ENCODE measurements at regions not wholly inside any gene's neighbourhood (a gene's known extent, or its start where the extent isn't known, plus 50 kb on each side); places are given as distances from the start of the nearest gene placed in this dataset.

- TF ChIP-seq ZFP30 (CRISPR knock-in tag; IDR thresholded peaks at IDR 0.05), result no peak
- TF ChIP-seq ZNF70 (CRISPR knock-in tag; IDR thresholded peaks at IDR 0.05), result no peak
- no peak for TF ChIP-seq ZNF8 (CRISPR knock-in tag; IDR thresholded peaks at IDR 0.05)
- no peak for TF ChIP-seq ZNF565 (CRISPR knock-in tag; conservative IDR thresholded peaks at IDR 0.05; ENCODE audit: low read depth)
- no peak for TF ChIP-seq CREB5 (CRISPR knock-in tag; IDR thresholded peaks at IDR 0.05; ENCODE audit: low read depth)
- TF ChIP-seq RARB (CRISPR knock-in tag; IDR thresholded peaks at IDR 0.05), result no peak
- TF ChIP-seq BACH2 (CRISPR knock-in tag; IDR thresholded peaks at IDR 0.05; ENCODE audit: borderline replicate concordance), result no peak
- TF ChIP-seq GLIS3 (CRISPR knock-in tag; IDR thresholded peaks at IDR 0.05), result no peak
- TF ChIP-seq CSRNP3 (CRISPR knock-in tag; IDR thresholded peaks at IDR 0.05), result no peak
- no peak for TF ChIP-seq ISL1 (CRISPR knock-in tag; IDR thresholded peaks at IDR 0.05)
- no peak for TF ChIP-seq ZFP3 (CRISPR knock-in tag; IDR thresholded peaks at IDR 0.05)
- no peak for TF ChIP-seq TOX (CRISPR knock-in tag; IDR thresholded peaks at IDR 0.05; ENCODE audit: borderline replicate concordance)
- no peak for TF ChIP-seq ARNTL (CRISPR knock-in tag; IDR thresholded peaks at IDR 0.05; ENCODE audit: borderline replicate concordance, low read depth)
- TF ChIP-seq PATZ1 (CRISPR knock-in tag; IDR thresholded peaks at IDR 0.05; ENCODE audit: borderline replicate concordance), result no peak
Measured at GRCh38 chr3:82038556-82038955, 277.1 kb upstream of the GBE1 start.
